HEK293T (cell line): ENCODE measurements at regions not wholly inside any gene's neighbourhood (a gene's known extent, or its start where the extent isn't known, plus 50 kb on each side); places are given as distances from the start of the nearest gene placed in this dataset.

Experiments
- BHLHE40 ChIP-seq: fragments of 450-650 bp; IDR thresholded peaks from 2 replicates; pipeline ENCODE4 v1.6.1; 2016; ENCODE audit warnings: mild to moderate bottlenecking, moderate library complexity, borderline replicate concordance
- CTBP1 ChIP-seq: fragments of 450-650 bp; IDR thresholded peaks from 2 replicates; pipeline ENCODE4 v1.6.1; 2016; ENCODE audit warnings: borderline replicate concordance
- ELF4 ChIP-seq: fragments of 450-650 bp; IDR thresholded peaks from 2 replicates; pipeline ENCODE4 v1.6.1; 2017; ENCODE audit warnings: antibody characterized with exemption
- FOXA1 ChIP-seq: fragments of 450-650 bp; IDR thresholded peaks from 2 replicates; pipeline ENCODE4 v1.6.1; 2016; ENCODE audit warnings: mild to moderate bottlenecking
- FOXK2 ChIP-seq: fragments of 450-650 bp; IDR thresholded peaks from 2 replicates; pipeline ENCODE4 v1.6.1; 2016; ENCODE audit warnings: mild to moderate bottlenecking
- FOXM1 ChIP-seq: fragments of 450-650 bp; IDR thresholded peaks from 2 replicates; pipeline ENCODE4 v1.6.1; 2017; ENCODE audit warnings: mild to moderate bottlenecking, borderline replicate concordance
- HDGF ChIP-seq: fragments of 450-650 bp; IDR thresholded peaks from 2 replicates; pipeline ENCODE4 v1.6.1; 2017; ENCODE audit warnings: antibody characterized with exemption, borderline replicate concordance
- L3MBTL2 ChIP-seq: fragments of 450-650 bp; conservative IDR thresholded peaks from 2 replicates; pipeline ENCODE4 v1.6.1; 2016; ENCODE audit warnings: mild to moderate bottlenecking
- LEF1 ChIP-seq: fragments of 450-650 bp; IDR thresholded peaks from 2 replicates; pipeline ENCODE4 v1.6.1; 2017; ENCODE audit warnings: mild to moderate bottlenecking, borderline replicate concordance
- NFRKB ChIP-seq: fragments of 450-650 bp; IDR thresholded peaks from 2 replicates; pipeline ENCODE4 v1.6.1; 2016; ENCODE audit warnings: mild to moderate bottlenecking, moderate library complexity
- PKNOX1 ChIP-seq: fragments of 450-650 bp; IDR thresholded peaks from 2 replicates; pipeline ENCODE4 v1.6.1; 2016
- SP1 ChIP-seq: fragments of 450-650 bp; IDR thresholded peaks from 2 replicates; pipeline ENCODE4 v1.6.1; 2017
- SUZ12 ChIP-seq: fragments of 450-650 bp; IDR thresholded peaks from 2 replicates; pipeline ENCODE4 v1.6.1; 2016; ENCODE audit warnings: mild to moderate bottlenecking
- TARDBP ChIP-seq: fragments of 450-650 bp; IDR thresholded peaks from 2 replicates; pipeline ENCODE4 v1.6.1; 2016

DNA sequence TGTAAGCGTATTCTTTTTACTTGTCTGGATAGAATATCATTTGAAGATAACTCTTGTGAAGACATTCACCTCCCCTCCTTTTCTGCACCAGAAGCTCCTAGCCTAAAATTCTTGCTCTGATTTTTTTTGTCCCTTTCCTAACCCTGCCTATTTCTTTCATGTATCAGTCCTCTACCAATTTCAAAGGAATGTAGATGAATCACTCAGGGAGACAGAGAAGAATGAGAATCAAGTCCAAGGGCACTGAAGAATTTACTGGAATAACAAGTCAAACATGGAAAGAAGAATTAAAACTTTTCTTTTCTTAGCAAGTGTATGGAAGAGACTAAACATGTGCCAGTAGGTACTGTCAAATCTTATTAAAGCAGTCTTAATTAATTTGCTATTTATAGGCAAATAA lies 618.7 kb downstream of the DNAH5 start:
- TF ChIP-seq ELF4 (no peak), CTBP1 (no peak), FOXA1 (no peak), PKNOX1 (no peak), BHLHE40 (no peak), SP1 (no peak), FOXK2 (no peak), TARDBP (no peak), SUZ12 (no peak), NFRKB (no peak), HDGF (no peak), FOXM1 (no peak), L3MBTL2 (no peak), LEF1 (no peak)
